ENCODE measurements at regions not wholly inside any gene's neighbourhood (a gene's known extent, or its start where the extent isn't known, plus 50 kb on each side); places are given as distances from the start of the nearest gene placed in this dataset.

DNA sequence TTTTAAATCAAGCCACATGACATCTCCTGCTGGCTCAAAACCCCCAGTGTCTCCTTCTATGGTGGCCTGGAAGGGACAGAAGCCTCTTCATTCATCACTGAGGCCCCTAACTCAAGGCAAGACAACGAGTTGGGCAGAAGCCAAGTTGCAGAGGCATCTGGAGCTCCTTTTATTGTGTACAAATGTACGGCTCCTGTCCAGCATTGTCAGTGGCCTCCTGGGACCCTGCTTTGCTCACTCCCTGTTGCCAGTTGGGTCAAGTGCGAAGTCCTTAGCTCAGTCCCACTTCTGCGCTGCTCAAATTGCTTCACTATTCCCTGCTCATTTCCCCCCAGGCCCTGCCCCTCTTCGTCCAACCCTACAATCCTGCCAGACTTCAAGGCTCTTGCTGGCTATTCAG lies 181.2 kb upstream of the PMEPA1 start:
- Histone ChIP-seq H3K4me3 (ENCODE audit: low read depth, low read length) (no peak overlapping the region), H3K4ac (ENCODE audit: low read depth, low read length) (no peak overlapping the region), H3K14ac (ENCODE audit: low read length) (no peak overlapping the region), H2BK120ac (ENCODE audit: insufficient read depth, low read length, poor library complexity) (no peak overlapping the region), H3K79me2 (ENCODE audit: control insufficient read depth, insufficient read depth, low read length, poor library complexity) (no peaks in the 10 kb centered on the region), H4K8ac (ENCODE audit: low read depth, low read length) (no peak overlapping the region), H2BK12ac (ENCODE audit: low read length) (no peak overlapping the region), H2AFZ (ENCODE audit: insufficient read depth, low read length, poor library complexity) (no peak overlapping the region), H3K4me1 (ENCODE audit: control insufficient read depth in 1 of 2, insufficient read depth in 2 of 2, low read length in 2 of 2) (no peaks in the 10 kb centered on the region), H3K36me3 (ENCODE audit: control insufficient read depth in 1 of 2, insufficient read depth in 2 of 2, low read length in 2 of 2) (no peaks in the 10 kb centered on the region), H3K9me3 (ENCODE audit: insufficient read depth, low read depth, low read length) (peaks cover 1% of the 10 kb centered on the region), H4K91ac (ENCODE audit: low read depth, low read length) (no peak overlapping the region), H3K23ac (ENCODE audit: low read length) (no peak overlapping the region), H2AK5ac (ENCODE audit: low read length) (no peak overlapping the region), H4K12ac (ENCODE audit: low read depth, low read length) (no peak overlapping the region), H3K9ac (ENCODE audit: low read length) (no peak overlapping the region), H3K27ac (ENCODE audit: low read depth, low read length) (no peak overlapping the region), H2BK5ac (ENCODE audit: low read depth, low read length, poor library complexity) (no peak overlapping the region), H3K79me1 (ENCODE audit: low read length) (no peaks in the 10 kb centered on the region), H3K4me2 (ENCODE audit: low read length) (no peak overlapping the region), H3K18ac (ENCODE audit: low read length) (no peak overlapping the region), H3K27me3 (ENCODE audit: insufficient read depth, low read length) (no peaks in the 10 kb centered on the region)
- DNase-seq = no peak
- WGBS (ENCODE audit: extremely low coverage, insufficient coverage, insufficient read length) = no CpG with 5 or more reads among the region's 5 CpGs

DNA sequence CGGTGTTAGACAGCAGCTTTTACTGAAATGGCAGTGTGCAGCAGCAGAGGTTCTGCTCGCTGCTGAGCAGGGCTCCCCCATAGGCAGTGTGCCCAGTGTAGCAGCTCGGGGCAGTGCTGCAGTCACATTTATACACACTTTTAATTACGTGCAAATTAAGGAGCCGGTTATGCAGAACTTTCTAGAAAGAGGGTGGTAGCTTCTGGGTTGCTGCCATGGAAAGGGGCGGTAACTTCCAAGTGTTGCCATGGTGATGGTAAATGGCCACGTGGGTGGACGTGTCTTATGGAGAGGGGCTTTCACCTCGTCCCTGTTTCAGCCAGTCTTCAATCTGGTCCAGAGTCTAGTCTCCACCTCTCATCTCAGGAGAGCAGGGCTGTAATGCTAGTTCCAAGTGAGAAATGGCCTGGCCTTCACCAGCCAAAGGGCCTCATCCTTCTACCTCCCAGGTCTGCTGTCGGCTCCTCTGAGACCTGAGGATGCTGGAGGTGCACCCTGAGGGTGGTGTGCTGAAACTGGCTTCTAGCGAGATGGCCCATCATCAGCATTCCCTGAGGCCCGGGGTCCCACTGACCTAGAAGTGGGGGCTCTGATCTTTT lies 180.5 kb upstream of the PMEPA1 start:
- H4K91ac ChIP-seq (ENCODE audit: low read depth, low read length) = no peak overlapping the region
- H4K12ac ChIP-seq (ENCODE audit: low read depth, low read length) = no peak overlapping the region
- WGBS (ENCODE audit: extremely low coverage, insufficient coverage, insufficient read length) = no CpG with 5 or more reads among the region's 12 CpGs
- H3K23ac ChIP-seq (ENCODE audit: low read length) = no peak overlapping the region
- H3K27me3 ChIP-seq (ENCODE audit: insufficient read depth, low read length) = no peaks in the 10 kb centered on the region
- H3K27ac ChIP-seq (ENCODE audit: low read depth, low read length) = no peak overlapping the region
- H2AK5ac ChIP-seq (ENCODE audit: low read length) = no peak overlapping the region
- no peak overlapping the region for H2BK12ac ChIP-seq (ENCODE audit: low read length)
- H3K18ac ChIP-seq (ENCODE audit: low read length) = no peak overlapping the region
- H3K79me1 ChIP-seq (ENCODE audit: low read length) = no peaks in the 10 kb centered on the region
- no peak overlapping the region for H4K8ac ChIP-seq (ENCODE audit: low read depth, low read length)
- peaks cover 1% of the 10 kb centered on the region for H3K9me3 ChIP-seq (ENCODE audit: insufficient read depth, low read depth, low read length)
- H3K79me2 ChIP-seq (ENCODE audit: control insufficient read depth, insufficient read depth, low read length, poor library complexity) = no peaks in the 10 kb centered on the region
- no peaks in the 10 kb centered on the region for H3K36me3 ChIP-seq (ENCODE audit: control insufficient read depth in 1 of 2, insufficient read depth in 2 of 2, low read length in 2 of 2)
- H3K4me2 ChIP-seq (ENCODE audit: low read length) = no peak overlapping the region
- H2BK5ac ChIP-seq (ENCODE audit: low read depth, low read length, poor library complexity) = no peak overlapping the region
- H3K4ac ChIP-seq (ENCODE audit: low read depth, low read length) = no peak overlapping the region
- DNase-seq = no peak
- no peaks in the 10 kb centered on the region for H3K4me1 ChIP-seq (ENCODE audit: control insufficient read depth in 1 of 2, insufficient read depth in 2 of 2, low read length in 2 of 2)
- H3K9ac ChIP-seq (ENCODE audit: low read length) = no peak overlapping the region
- H2AFZ ChIP-seq (ENCODE audit: insufficient read depth, low read length, poor library complexity) = no peak overlapping the region
- H3K14ac ChIP-seq (ENCODE audit: low read length) = no peak overlapping the region
- no peak overlapping the region for H3K4me3 ChIP-seq (ENCODE audit: low read depth, low read length)
- no peak overlapping the region for H2BK120ac ChIP-seq (ENCODE audit: insufficient read depth, low read length, poor library complexity)

DNA sequence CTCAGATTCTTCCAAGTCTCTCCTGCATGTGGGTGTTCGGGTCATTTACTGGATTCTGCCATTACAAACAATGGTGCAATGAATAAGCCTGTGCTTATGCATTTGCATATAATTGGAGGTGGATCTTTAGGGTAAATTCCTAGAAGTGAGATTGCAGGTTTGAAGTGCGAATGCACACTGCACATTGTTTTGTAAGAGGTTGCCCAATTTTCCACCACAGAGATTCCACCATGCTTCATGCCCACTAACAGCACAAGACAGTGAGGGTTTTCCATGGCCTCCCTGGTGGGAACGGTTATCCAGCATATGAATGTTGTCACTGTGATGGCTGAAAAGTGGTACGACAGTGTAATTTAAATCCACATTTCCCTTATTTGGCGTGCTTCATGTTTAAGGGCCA lies 178.8 kb upstream of the PMEPA1 start:
- no peak overlapping the region for H3K4me2 ChIP-seq (ENCODE audit: low read length)
- H3K36me3 ChIP-seq (ENCODE audit: control insufficient read depth in 1 of 2, insufficient read depth in 2 of 2, low read length in 2 of 2) = no peaks in the 10 kb centered on the region
- peaks cover 1% of the 10 kb centered on the region for H3K9me3 ChIP-seq (ENCODE audit: insufficient read depth, low read depth, low read length)
- no peak overlapping the region for H4K91ac ChIP-seq (ENCODE audit: low read depth, low read length)
- H3K79me2 ChIP-seq (ENCODE audit: control insufficient read depth, insufficient read depth, low read length, poor library complexity) = no peaks in the 10 kb centered on the region
- H3K27ac ChIP-seq (ENCODE audit: low read depth, low read length) = no peak overlapping the region
- no peak overlapping the region for H3K4ac ChIP-seq (ENCODE audit: low read depth, low read length)
- H2AK5ac ChIP-seq (ENCODE audit: low read length) = no peak overlapping the region
- H3K27me3 ChIP-seq (ENCODE audit: insufficient read depth, low read length) = no peaks in the 10 kb centered on the region
- H2BK12ac ChIP-seq (ENCODE audit: low read length) = no peak overlapping the region
- no peaks in the 10 kb centered on the region for H3K79me1 ChIP-seq (ENCODE audit: low read length)
- no peak overlapping the region for H2BK120ac ChIP-seq (ENCODE audit: insufficient read depth, low read length, poor library complexity)
- no peak overlapping the region for H4K8ac ChIP-seq (ENCODE audit: low read depth, low read length)
- no peak overlapping the region for H3K9ac ChIP-seq (ENCODE audit: low read length)
- no peak overlapping the region for H3K14ac ChIP-seq (ENCODE audit: low read length)
- no CpG with 5 or more reads among the region's 5 CpGs for WGBS (ENCODE audit: extremely low coverage, insufficient coverage, insufficient read length)
- H4K12ac ChIP-seq (ENCODE audit: low read depth, low read length) = no peak overlapping the region
- H2AFZ ChIP-seq (ENCODE audit: insufficient read depth, low read length, poor library complexity) = no peak overlapping the region
- DNase-seq = peak; percentile 21 to 52
- no peak overlapping the region for H3K4me3 ChIP-seq (ENCODE audit: low read depth, low read length)
- no peaks in the 10 kb centered on the region for H3K4me1 ChIP-seq (ENCODE audit: control insufficient read depth in 1 of 2, insufficient read depth in 2 of 2, low read length in 2 of 2)
- no peak overlapping the region for H2BK5ac ChIP-seq (ENCODE audit: low read depth, low read length, poor library complexity)
- no peak overlapping the region for H3K23ac ChIP-seq (ENCODE audit: low read length)
- H3K18ac ChIP-seq (ENCODE audit: low read length) = no peak overlapping the region

DNA sequence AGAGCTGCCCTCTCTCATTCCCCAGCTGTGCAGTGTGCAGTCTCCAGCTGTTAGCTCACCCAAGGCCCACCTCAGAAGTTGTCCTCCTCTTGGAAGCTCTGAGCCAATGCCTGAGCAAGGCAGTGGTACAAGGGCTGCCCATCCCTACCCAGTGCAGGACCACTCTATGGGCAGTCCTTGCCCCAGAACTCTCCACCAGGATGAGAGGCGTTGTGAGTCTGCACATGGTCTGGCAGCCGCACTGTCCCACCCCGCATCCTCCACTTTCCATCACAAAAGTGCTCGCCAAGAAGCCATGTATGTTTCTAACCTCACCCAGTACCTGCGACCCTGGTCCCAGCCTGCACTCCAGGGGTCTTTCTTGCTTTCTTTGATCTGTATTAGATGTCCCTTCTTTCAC lies 175.1 kb upstream of the PMEPA1 start:
- no peak overlapping the region for H3K14ac ChIP-seq (ENCODE audit: low read length)
- WGBS (ENCODE audit: extremely low coverage, insufficient coverage, insufficient read length) = no CpG with 5 or more reads among the region's 5 CpGs
- H3K9me3 ChIP-seq (ENCODE audit: insufficient read depth, low read depth, low read length) = no peaks in the 10 kb centered on the region

More for the DNA sequence above, 175.1 kb upstream of the PMEPA1 start:
- Histone ChIP-seq H4K8ac (ENCODE audit: low read depth, low read length) (no peak overlapping the region), H3K27ac (ENCODE audit: low read depth, low read length) (no peak overlapping the region), H3K9ac (ENCODE audit: low read length) (no peak overlapping the region), H3K23ac (ENCODE audit: low read length) (no peak overlapping the region), H2AFZ (ENCODE audit: insufficient read depth, low read length, poor library complexity) (no peak overlapping the region), H3K4me2 (ENCODE audit: low read length) (no peak overlapping the region), H2BK12ac (ENCODE audit: low read length) (no peak overlapping the region), H3K4me3 (ENCODE audit: low read depth, low read length) (no peak overlapping the region), H4K12ac (ENCODE audit: low read depth, low read length) (no peak overlapping the region), H3K36me3 (ENCODE audit: control insufficient read depth in 1 of 2, insufficient read depth in 2 of 2, low read length in 2 of 2) (no peaks in the 10 kb centered on the region), H3K79me1 (ENCODE audit: low read length) (no peaks in the 10 kb centered on the region), H3K4ac (ENCODE audit: low read depth, low read length) (no peak overlapping the region), H3K18ac (ENCODE audit: low read length) (no peak overlapping the region), H2AK5ac (ENCODE audit: low read length) (no peak overlapping the region), H3K27me3 (ENCODE audit: insufficient read depth, low read length) (no peaks in the 10 kb centered on the region), H2BK120ac (ENCODE audit: insufficient read depth, low read length, poor library complexity) (no peak overlapping the region), H2BK5ac (ENCODE audit: low read depth, low read length, poor library complexity) (no peak overlapping the region), H4K91ac (ENCODE audit: low read depth, low read length) (no peak overlapping the region), H3K79me2 (ENCODE audit: control insufficient read depth, insufficient read depth, low read length, poor library complexity) (no peaks in the 10 kb centered on the region), H3K4me1 (ENCODE audit: control insufficient read depth in 1 of 2, insufficient read depth in 2 of 2, low read length in 2 of 2) (no peaks in the 10 kb centered on the region)
- DNase-seq = no peak
